ENCODE measurements at regions not wholly inside any gene's neighbourhood (a gene's known extent, or its start where the extent isn't known, plus 50 kb on each side); places are given as distances from the start of the nearest gene placed in this dataset.

GRCh38 chr13:67343777-67344176 lies 113.6 kb upstream of the PCDH9 start:
- TF ChIP-seq CTCF (IDR thresholded peaks at IDR 0.05) = no peak
- TF ChIP-seq POLR2A (IDR thresholded peaks at IDR 0.05) = no peak
- no peak for TF ChIP-seq EP300 (IDR thresholded peaks at IDR 0.05; ENCODE audit: low read depth)
- no peak for TF ChIP-seq POLR2AphosphoS5 (IDR thresholded peaks at IDR 0.05)
- no peaks in the 10 kb centered on the region for H3K27me3 ChIP-seq
- H3K4me3 ChIP-seq = no peak overlapping the region
- H3K27ac ChIP-seq = no peak overlapping the region
- intact Hi-C loops (cut with DNase I; ENCODE audit: low total_unique reads) (no loop called here), in situ Hi-C loops (cut with MboI; ENCODE audit: low pct_ligation_motif_present in 1 of 4, low pct_unique_long_range_greater_than_20kb in 1 of 4, low sequenced_read_pairs in 3 of 4) (no loop called here)
- 64 to 78% methylated on average over 1 of the region's 1 CpG for WGBS, 2 donors (ENCODE audit: low coverage in 1 of 2)
- H3K9me3 ChIP-seq = no peaks in the 10 kb centered on the region
- DNase-seq = no peak
- no peaks in the 10 kb centered on the region for H3K4me1 ChIP-seq
- no peaks in the 10 kb centered on the region for H3K36me3 ChIP-seq

DNA sequence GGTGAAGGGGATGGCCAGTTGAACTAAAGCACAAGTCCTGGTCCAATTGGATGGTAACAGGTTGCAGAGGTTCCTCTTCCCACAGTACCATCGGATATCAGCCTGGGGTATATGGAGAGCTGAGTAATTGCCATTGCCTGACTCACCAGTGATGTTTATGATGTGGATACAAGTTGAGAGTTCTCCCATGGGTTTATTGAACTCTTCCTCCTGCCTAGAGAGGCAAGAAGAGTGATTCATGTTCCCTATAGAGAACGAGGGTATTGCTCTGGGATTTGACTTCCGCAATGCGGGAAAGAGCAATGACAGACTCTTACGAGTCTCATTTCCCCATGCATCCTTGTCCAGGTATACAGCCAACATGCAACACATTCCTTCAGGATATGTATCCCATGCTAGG lies 111.3 kb upstream of the PCDH9 start:
- in situ Hi-C loops (cut with MboI; ENCODE audit: low pct_ligation_motif_present in 1 of 4, low pct_unique_long_range_greater_than_20kb in 1 of 4, low sequenced_read_pairs in 3 of 4) = no loop called here
- Histone ChIP-seq H3K4me1 (no peaks in the 10 kb centered on the region), H3K27ac (no peak overlapping the region), H3K36me3 (no peaks in the 10 kb centered on the region), H3K27me3 (no peaks in the 10 kb centered on the region), H3K9me3 (no peaks in the 10 kb centered on the region), H3K4me3 (no peak overlapping the region)
- intact Hi-C loops (cut with DNase I; ENCODE audit: low total_unique reads) = no loop called here
- TF ChIP-seq EP300 (IDR thresholded peaks at IDR 0.05; ENCODE audit: low read depth) = no peak
- no peak for DNase-seq
- WGBS, 2 donors (ENCODE audit: low coverage in 1 of 2) = 86% methylated on average over 5 of the region's 5 CpGs; no CpG with 5 or more reads in 1 of the 2 donors

DNA sequence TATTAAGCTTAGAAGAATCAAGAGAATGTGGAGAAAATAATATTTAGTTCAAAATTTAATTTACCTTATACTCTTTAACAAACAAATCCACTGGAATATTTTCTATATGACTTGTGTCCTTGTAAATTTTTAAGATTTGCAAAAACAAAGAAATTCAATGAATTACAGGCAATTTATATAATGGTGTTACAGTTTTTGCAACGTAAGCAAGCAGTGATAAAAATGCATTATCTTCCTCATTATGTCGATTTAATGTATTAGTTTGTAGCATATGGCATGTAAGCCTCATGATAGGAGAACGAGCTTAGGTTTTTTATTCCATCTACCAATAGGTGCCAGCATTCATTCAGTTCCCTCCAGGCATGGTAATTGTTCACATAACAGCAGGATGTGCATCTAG lies 100.0 kb upstream of the PCDH9 start:
- no peaks in the 10 kb centered on the region for H3K36me3 ChIP-seq
- intact Hi-C loops (cut with DNase I; ENCODE audit: low total_unique reads) (no loop called here), in situ Hi-C loops (cut with MboI; ENCODE audit: low pct_ligation_motif_present in 1 of 4, low pct_unique_long_range_greater_than_20kb in 1 of 4, low sequenced_read_pairs in 3 of 4) (no loop called here)
- H3K27me3 ChIP-seq = no peaks in the 10 kb centered on the region
- no peak overlapping the region for H3K27ac ChIP-seq
- no peak for DNase-seq
- no peak overlapping the region for H3K4me3 ChIP-seq
- H3K4me1 ChIP-seq = no peaks in the 10 kb centered on the region
- WGBS, 2 donors (ENCODE audit: low coverage in 1 of 2) = 74 to 76% methylated on average over 3 of the region's 3 CpGs
- TF ChIP-seq POLR2A (IDR thresholded peaks at IDR 0.05) (no peak), POLR2AphosphoS5 (IDR thresholded peaks at IDR 0.05) (no peak), CTCF (IDR thresholded peaks at IDR 0.05) (no peak), EP300 (IDR thresholded peaks at IDR 0.05; ENCODE audit: low read depth) (no peak)
- H3K9me3 ChIP-seq = no peaks in the 10 kb centered on the region

- 81 to 82% methylated on average over 3 of the region's 3 CpGs for WGBS, 2 donors (ENCODE audit: low coverage in 1 of 2)
- H3K27me3 ChIP-seq = no peaks in the 10 kb centered on the region
- no peak overlapping the region for H3K4me3 ChIP-seq
- in situ Hi-C loops (cut with MboI; ENCODE audit: low pct_ligation_motif_present in 1 of 4, low pct_unique_long_range_greater_than_20kb in 1 of 4, low sequenced_read_pairs in 3 of 4) (no loop called here), intact Hi-C loops (cut with DNase I; ENCODE audit: low total_unique reads) (no loop called here)
- no peaks in the 10 kb centered on the region for H3K9me3 ChIP-seq
- no peak for DNase-seq
- H3K27ac ChIP-seq = no peak overlapping the region
- no peak for TF ChIP-seq POLR2A (IDR thresholded peaks at IDR 0.05)
- H3K4me1 ChIP-seq = no peaks in the 10 kb centered on the region
- H3K36me3 ChIP-seq = no peaks in the 10 kb centered on the region
These were observed 98.8 kb upstream of the PCDH9 start for GRCh38 chr13:67328895-67329294.

GRCh38 chr13:67318860-67319259 lies 88.7 kb upstream of the PCDH9 start:
- no peak for DNase-seq
- no peak overlapping the region for H3K27ac ChIP-seq
- no peaks in the 10 kb centered on the region for H3K36me3 ChIP-seq
- H3K4me3 ChIP-seq = no peak overlapping the region
- in situ Hi-C loops (cut with MboI; ENCODE audit: low pct_ligation_motif_present in 1 of 4, low pct_unique_long_range_greater_than_20kb in 1 of 4, low sequenced_read_pairs in 3 of 4) (no loop called here), intact Hi-C loops (cut with DNase I; ENCODE audit: low total_unique reads) (no loop called here)
- H3K27me3 ChIP-seq = no peaks in the 10 kb centered on the region
- H3K9me3 ChIP-seq = no peaks in the 10 kb centered on the region
- TF ChIP-seq POLR2AphosphoS5 (IDR thresholded peaks at IDR 0.05) (no peak), CTCF (IDR thresholded peaks at IDR 0.05) (no peak), POLR2A (IDR thresholded peaks at IDR 0.05) (no peak), EP300 (IDR thresholded peaks at IDR 0.05; ENCODE audit: low read depth) (no peak)
- H3K4me1 ChIP-seq = no peaks in the 10 kb centered on the region

Data from transverse colon (tissue), 4 donors.